ENCODE measurements at regions not wholly inside any gene's neighbourhood (a gene's known extent, or its start where the extent isn't known, plus 50 kb on each side); places are given as distances from the start of the nearest gene placed in this dataset.

- no peak overlapping the region for H3K27ac ChIP-seq (ENCODE audit: insufficient read depth, low read length)
- no peaks in the 10 kb centered on the region for H3K79me2 ChIP-seq (ENCODE audit: control insufficient read depth, insufficient read depth, low read length)
- no peaks in the 10 kb centered on the region for H4K20me1 ChIP-seq (ENCODE audit: control insufficient read depth, extremely low read depth, insufficient read depth, low read length)
- no peak for DNase-seq (ENCODE audit: low read depth in 2 of 2)
- no peaks in the 10 kb centered on the region for H3K4me1 ChIP-seq (ENCODE audit: control insufficient read depth, extremely low read depth, insufficient read depth, low read length)
- H3K36me3 ChIP-seq (ENCODE audit: control insufficient read depth, insufficient read depth, low read length): no peaks in the 10 kb centered on the region
- TF ChIP-seq EZH2 (IDR thresholded peaks at IDR 0.05; ENCODE audit: low read length, missing control alignments) (no peak), CTCF (conservative IDR thresholded peaks at IDR 0.05 in 1 of 2, IDR thresholded peaks at IDR 0.05 in 1 of 2; ENCODE audit: low read depth in 1 of 2, low read length in 2 of 2) (no peak)
- H3K9ac ChIP-seq (ENCODE audit: insufficient read depth, low read length): no peak overlapping the region
- no peaks in the 10 kb centered on the region for H3K27me3 ChIP-seq (ENCODE audit: control insufficient read depth, insufficient read depth, low read length)
- no peak overlapping the region for H2AFZ ChIP-seq (ENCODE audit: low read length)
- H3K4me2 ChIP-seq (ENCODE audit: extremely low read depth, insufficient read depth, low read length): no peak overlapping the region
- H3K4me3 ChIP-seq (replicated peaks in 1 of 4; ENCODE audit: control extremely low read depth in 1 of 4, insufficient read depth in 1 of 4, low read depth in 3 of 4, low read length in 4 of 4): no peak overlapping the region
- no peaks in the 10 kb centered on the region for H3K9me3 ChIP-seq (ENCODE audit: control insufficient read depth, insufficient read depth, low read depth, low read length)
Measured at GRCh38 chr17:33628500-33629346, 335.6 kb upstream of the ASIC2 start.

GRCh38 chr17:33633446-33633845, 340.4 kb upstream of the ASIC2 start:
- H3K36me3 ChIP-seq (ENCODE audit: control insufficient read depth, insufficient read depth, low read length): no peaks in the 10 kb centered on the region
- no peak overlapping the region for H2AFZ ChIP-seq (ENCODE audit: low read length)
- no peaks in the 10 kb centered on the region for H3K4me1 ChIP-seq (ENCODE audit: control insufficient read depth, extremely low read depth, insufficient read depth, low read length)
- no peaks in the 10 kb centered on the region for H3K79me2 ChIP-seq (ENCODE audit: control insufficient read depth, insufficient read depth, low read length)
- no peak overlapping the region for H3K9ac ChIP-seq (ENCODE audit: insufficient read depth, low read length)
- H3K27ac ChIP-seq (ENCODE audit: insufficient read depth, low read length): no peak overlapping the region
- no peaks in the 10 kb centered on the region for H3K27me3 ChIP-seq (ENCODE audit: control insufficient read depth, insufficient read depth, low read length)
- H3K4me3 ChIP-seq (replicated peaks in 1 of 4; ENCODE audit: control extremely low read depth in 1 of 4, insufficient read depth in 1 of 4, low read depth in 3 of 4, low read length in 4 of 4): no peak overlapping the region
- no peak for DNase-seq (ENCODE audit: low read depth in 2 of 2)
- no peak for TF ChIP-seq EZH2 (IDR thresholded peaks at IDR 0.05; ENCODE audit: low read length, missing control alignments)
- no peak for TF ChIP-seq CTCF (conservative IDR thresholded peaks at IDR 0.05 in 1 of 2, IDR thresholded peaks at IDR 0.05 in 1 of 2; ENCODE audit: low read depth in 1 of 2, low read length in 2 of 2)
- H3K4me2 ChIP-seq (ENCODE audit: extremely low read depth, insufficient read depth, low read length): no peak overlapping the region
- no peaks in the 10 kb centered on the region for H3K9me3 ChIP-seq (ENCODE audit: control insufficient read depth, insufficient read depth, low read depth, low read length)
- H4K20me1 ChIP-seq (ENCODE audit: control insufficient read depth, extremely low read depth, insufficient read depth, low read length): no peaks in the 10 kb centered on the region

GRCh38 chr17:33637534-33637933, 344.4 kb upstream of the ASIC2 start:
- Histone ChIP-seq H3K4me3 (replicated peaks in 1 of 4; ENCODE audit: control extremely low read depth in 1 of 4, insufficient read depth in 1 of 4, low read depth in 3 of 4, low read length in 4 of 4) (no peak overlapping the region), H3K36me3 (ENCODE audit: control insufficient read depth, insufficient read depth, low read length) (no peaks in the 10 kb centered on the region), H3K4me1 (ENCODE audit: control insufficient read depth, extremely low read depth, insufficient read depth, low read length) (no peaks in the 10 kb centered on the region), H3K27me3 (ENCODE audit: control insufficient read depth, insufficient read depth, low read length) (no peaks in the 10 kb centered on the region), H3K4me2 (ENCODE audit: extremely low read depth, insufficient read depth, low read length) (no peak overlapping the region), H2AFZ (ENCODE audit: low read length) (no peak overlapping the region), H3K9ac (ENCODE audit: insufficient read depth, low read length) (no peak overlapping the region), H3K9me3 (ENCODE audit: control insufficient read depth, insufficient read depth, low read depth, low read length) (no peaks in the 10 kb centered on the region), H4K20me1 (ENCODE audit: control insufficient read depth, extremely low read depth, insufficient read depth, low read length) (no peaks in the 10 kb centered on the region), H3K79me2 (ENCODE audit: control insufficient read depth, insufficient read depth, low read length) (no peaks in the 10 kb centered on the region), H3K27ac (ENCODE audit: insufficient read depth, low read length) (no peak overlapping the region)
- DNase-seq (ENCODE audit: low read depth in 2 of 2): no peak
- no peak for TF ChIP-seq CTCF (conservative IDR thresholded peaks at IDR 0.05 in 1 of 2, IDR thresholded peaks at IDR 0.05 in 1 of 2; ENCODE audit: low read depth in 1 of 2, low read length in 2 of 2)
- no peak for TF ChIP-seq EZH2 (IDR thresholded peaks at IDR 0.05; ENCODE audit: low read length, missing control alignments)

Data from fibroblast of lung (primary cell).